NT2/D1 (cell line): ENCODE measurements at regions not wholly inside any gene's neighbourhood (a gene's known extent, or its start where the extent isn't known, plus 50 kb on each side); places are given as distances from the start of the nearest gene placed in this dataset.
"Not testable (repeated sequence)": the region's sequence is repeated elsewhere in the genome, so short reads cannot be mapped to it uniquely, and the experiment has no call there.

ENCODE experiments used
- DNase-seq: peaks from one replicate; pipeline ENCODE4 v3.0.0-alpha.2; 2011; ENCODE audit warnings: low read depth, low spot score
- H3K27me3 ChIP-seq: 2 replicates; pipeline ENCODE4 v1.6.0; 2011; ENCODE audit warnings: mild to moderate bottlenecking; ENCODE audit not compliant: insufficient read length, insufficient read depth
- H3K36me3 ChIP-seq: 2 replicates; pipeline ENCODE4 v1.6.1; 2011; ENCODE audit warnings: mild to moderate bottlenecking, low read length, mixed read lengths; ENCODE audit not compliant: insufficient read depth, insufficient read length
- H3K4me1 ChIP-seq: 2 replicates; pipeline ENCODE4 v1.5.1; 2011; ENCODE audit not compliant: insufficient read depth, insufficient read length
- H3K4me3 ChIP-seq: 2 replicates; pipeline ENCODE4 v1.5.1; 2011; ENCODE audit warnings: low read depth; ENCODE audit not compliant: insufficient read length
- H3K9ac ChIP-seq: 2 replicates; pipeline ENCODE4 v1.6.0; 2011; ENCODE audit warnings: low read depth; ENCODE audit not compliant: insufficient read length
- H3K9me3 ChIP-seq: 2 replicates; pipeline ENCODE4 v1.5.1; 2011; ENCODE audit warnings: mild to moderate bottlenecking, low read length; ENCODE audit not compliant: insufficient read depth
- SUZ12 ChIP-seq: IDR thresholded peaks from 2 replicates; pipeline ENCODE4 v1.6.1; 2011; ENCODE audit not compliant: insufficient read length, insufficient read depth; ENCODE audit errors: extremely low read depth
- YY1 ChIP-seq: IDR thresholded peaks from 2 replicates; pipeline ENCODE4 v1.6.1; 2011; ENCODE audit not compliant: insufficient read length, insufficient read depth
- ZNF274 ChIP-seq: IDR thresholded peaks from 2 replicates; pipeline ENCODE4 v1.6.1; 2011; ENCODE audit warnings: mild to moderate bottlenecking, low read depth, low read length

DNA sequence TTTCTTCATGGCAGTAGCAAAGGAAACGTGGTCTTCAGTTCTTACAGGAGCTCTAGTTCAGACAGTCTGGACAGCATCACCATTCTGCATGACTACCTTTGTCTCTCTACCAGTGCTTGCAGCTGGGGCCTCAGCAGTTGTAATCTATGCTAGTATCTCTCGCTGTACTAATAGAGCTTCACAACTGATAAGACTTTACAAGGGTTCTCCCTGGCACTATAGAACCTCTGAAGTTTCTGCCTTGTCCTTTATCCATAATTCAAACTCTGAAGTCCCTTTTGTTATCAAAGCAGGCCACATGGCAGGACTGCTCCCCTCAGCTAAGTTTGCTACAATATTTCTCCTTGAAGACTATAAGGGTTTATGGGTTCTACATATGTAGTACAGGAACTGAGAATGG lies 842.1 kb upstream of the ADGRB3 start:
- Histone ChIP-seq H3K9me3 (no peaks in the 10 kb centered on the region), H3K36me3 (no peaks in the 10 kb centered on the region), H3K4me1 (no peaks in the 10 kb centered on the region), H3K9ac (no peak overlapping the region), H3K27me3 (no peaks in the 10 kb centered on the region), H3K4me3 (no peak overlapping the region)
- no peak for DNase-seq
- TF ChIP-seq YY1 (no peak), SUZ12 (no peak), ZNF274 (no peak)

- no peak for DNase-seq
- H3K27me3 ChIP-seq: no peaks in the 10 kb centered on the region
- no peak overlapping the region for H3K9ac ChIP-seq
- no peaks in the 10 kb centered on the region for H3K36me3 ChIP-seq
- H3K9me3 ChIP-seq: no peaks in the 10 kb centered on the region
- no peaks in the 10 kb centered on the region for H3K4me1 ChIP-seq
- no peak for TF ChIP-seq YY1
- TF ChIP-seq ZNF274: no peak
- TF ChIP-seq SUZ12: no peak
- H3K4me3 ChIP-seq: no peak overlapping the region
Observed at GRCh38 chr6:67790569-67790968, 844.5 kb upstream of the ADGRB3 start.

DNA sequence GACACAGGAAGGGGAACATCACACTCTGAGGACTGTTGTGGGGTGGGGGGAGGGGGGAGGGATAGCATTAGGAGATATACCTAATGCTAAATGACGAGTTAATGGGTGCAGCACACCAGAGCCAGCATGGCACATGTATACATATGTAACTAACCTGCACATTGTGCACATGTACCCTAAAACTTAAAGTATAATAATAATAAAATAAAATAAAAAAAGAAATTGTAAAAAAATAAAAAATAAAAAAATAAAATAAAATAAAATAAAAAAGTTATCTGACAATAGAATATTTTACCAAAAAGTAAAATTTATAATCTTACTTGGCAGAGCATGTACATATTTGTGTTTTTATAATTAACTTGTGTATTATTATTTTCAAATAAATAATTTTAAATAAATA lies 848.0 kb upstream of the ADGRB3 start:
- not testable (repeated sequence) for H3K9me3 ChIP-seq, H3K9ac ChIP-seq, H3K4me3 ChIP-seq, DNase-seq, H3K36me3 ChIP-seq, H3K27me3 ChIP-seq, H3K4me1 ChIP-seq

- DNase-seq: no peak
- no peak for TF ChIP-seq ZNF274
- no peak for TF ChIP-seq SUZ12
- TF ChIP-seq YY1: no peak
- Histone ChIP-seq H3K4me1 (no peaks in the 10 kb centered on the region), H3K27me3 (no peaks in the 10 kb centered on the region), H3K4me3 (no peak overlapping the region), H3K36me3 (no peaks in the 10 kb centered on the region), H3K9ac (no peak overlapping the region), H3K9me3 (no peaks in the 10 kb centered on the region)
Observed at GRCh38 chr6:67779876-67780275, 855.2 kb upstream of the ADGRB3 start.

- no peaks in the 10 kb centered on the region for H3K27me3 ChIP-seq
- H3K9ac ChIP-seq: no peak overlapping the region
- DNase-seq: no peak
- no peaks in the 10 kb centered on the region for H3K36me3 ChIP-seq
- H3K9me3 ChIP-seq: no peaks in the 10 kb centered on the region
- H3K4me3 ChIP-seq: no peak overlapping the region
- H3K4me1 ChIP-seq: no peaks in the 10 kb centered on the region
- TF ChIP-seq SUZ12 (no peak), ZNF274 (no peak), YY1 (no peak)
Observed at GRCh38 chr6:67775333-67775732, 859.7 kb upstream of the ADGRB3 start.

DNA sequence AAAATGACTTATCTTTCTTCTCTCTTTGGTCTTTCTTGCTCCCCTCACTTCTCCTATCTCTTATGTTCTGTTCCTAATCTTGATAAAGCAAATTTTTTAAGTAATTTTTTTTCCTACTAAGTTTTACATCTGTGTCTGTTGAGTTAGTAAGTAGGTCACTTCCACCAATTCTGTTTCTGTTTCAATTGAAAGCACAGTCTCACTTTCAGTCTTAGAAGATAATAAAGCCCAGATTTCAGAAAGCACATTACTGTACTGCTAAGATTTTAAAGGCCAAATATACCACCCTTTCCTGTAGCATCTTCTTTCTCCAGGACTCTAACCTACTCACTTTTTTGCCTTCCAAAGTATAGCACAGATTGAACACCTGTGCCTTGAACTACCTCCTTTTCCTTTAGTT lies 866.1 kb upstream of the ADGRB3 start:
- no peaks in the 10 kb centered on the region for H3K9me3 ChIP-seq
- no peak for TF ChIP-seq SUZ12
- TF ChIP-seq ZNF274: no peak
- TF ChIP-seq YY1: no peak
- no peaks in the 10 kb centered on the region for H3K36me3 ChIP-seq
- no peaks in the 10 kb centered on the region for H3K27me3 ChIP-seq
- DNase-seq: no peak
- H3K4me3 ChIP-seq: no peak overlapping the region
- no peaks in the 10 kb centered on the region for H3K4me1 ChIP-seq
- no peak overlapping the region for H3K9ac ChIP-seq

DNA sequence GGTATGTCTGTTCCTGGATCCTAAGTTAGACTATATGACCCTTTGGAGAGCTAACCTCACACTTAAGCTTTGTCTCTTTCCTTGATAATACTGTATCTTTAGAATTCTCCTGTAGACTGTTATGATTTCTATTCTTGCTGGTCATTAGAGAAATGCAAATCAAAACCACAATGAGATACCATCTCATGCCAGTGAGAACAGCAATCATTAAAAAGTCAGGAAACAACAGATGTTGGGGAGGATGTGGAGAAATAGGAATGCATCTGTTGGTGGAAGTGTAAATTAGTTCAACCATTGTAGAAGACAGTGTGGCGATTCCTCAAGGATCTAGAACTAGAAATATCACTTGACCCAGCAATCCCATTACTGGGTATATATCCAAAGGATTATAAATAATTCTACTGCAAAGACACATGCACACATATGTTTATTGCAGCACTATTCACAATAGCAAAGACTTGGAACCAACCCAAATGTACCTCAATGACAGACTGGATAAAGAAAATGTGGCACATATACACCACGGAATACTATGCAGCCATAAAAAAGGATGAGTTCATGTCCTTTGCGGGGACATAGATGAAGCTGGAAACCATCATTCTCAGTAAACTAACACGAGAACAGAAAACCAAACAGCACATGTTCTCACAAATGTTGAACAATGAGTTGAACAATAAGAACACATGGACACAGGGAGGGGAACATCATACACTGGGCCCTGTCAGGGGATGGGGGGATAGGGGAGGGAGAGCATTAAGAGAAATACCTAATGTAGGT lies 867.8 kb upstream of the ADGRB3 start:
- H3K27me3 ChIP-seq, H3K9ac ChIP-seq, DNase-seq, H3K36me3 ChIP-seq, H3K4me1 ChIP-seq, H3K4me3 ChIP-seq, H3K9me3 ChIP-seq: not testable (repeated sequence)

- Histone ChIP-seq H3K36me3 (no peaks in the 10 kb centered on the region), H3K27me3 (no peaks in the 10 kb centered on the region), H3K4me1 (no peaks in the 10 kb centered on the region), H3K9ac (no peak overlapping the region), H3K9me3 (no peaks in the 10 kb centered on the region), H3K4me3 (no peak overlapping the region)
- no peak for DNase-seq
- TF ChIP-seq SUZ12: no peak
- no peak for TF ChIP-seq ZNF274
- no peak for TF ChIP-seq YY1
Observed at GRCh38 chr6:67766057-67766456, 869.0 kb upstream of the ADGRB3 start.
